Caco-2 (cell line): ENCODE measurements at regions not wholly inside any gene's neighbourhood (a gene's known extent, or its start where the extent isn't known, plus 50 kb on each side); places are given as distances from the start of the nearest gene placed in this dataset.

Source experiments
- BruUV-seq: library from RNA; stranded (reverse); fragments of 400-500 nt; replicated peaks from 2 replicates; lab custom pipeline; 2021; lab: Mats Ljungman, UMichigan
- CTCF ChIA-PET: fragments of 300-600 bp; sonication (Branson Sonifier 250); formaldehyde crosslinking; loops from one replicate; lab custom pipeline; 2022; ENCODE audit warnings: antibody characterized with exemption; lab: Charles Lee
- POLR2A ChIA-PET: fragments of 300-600 bp; sonication (Branson Sonifier 250); formaldehyde crosslinking; loops from one replicate; lab custom pipeline; 2022; ENCODE audit warnings: antibody characterized with exemption; lab: Charles Lee
- DNase-seq, 2 experiments: peaks; one replicate each; pipeline versions ENCODE4 v3.0.0 to v3.0.0-alpha.2; 2020 to 2022
- H3K27me3 ChIP-seq: replicated peaks from 2 replicates; pipeline ENCODE4 v1.6.0; 2011; ENCODE audit warnings: low read length; ENCODE audit not compliant: control insufficient read depth, insufficient read depth
- H3K36me3 ChIP-seq: 2 replicates; pipeline ENCODE4 v1.5.1; 2011; ENCODE audit warnings: low read length; ENCODE audit not compliant: control insufficient read depth, insufficient read depth
- H3K4me1 ChIP-seq: fragments of 250-450 bp; sonication (Bioruptor Pico); 2 replicates; pipeline ENCODE4 v1.5.1; 2020; ENCODE audit warnings: mild to moderate bottlenecking
- H3K4me3 ChIP-seq: 2 replicates; pipeline ENCODE4 v1.5.1; 2011; ENCODE audit warnings: low read depth, mild to moderate bottlenecking, control low read depth, low read length
- H3K9me3 ChIP-seq: fragments of 250-450 bp; sonication (Bioruptor Pico); 2 replicates; pipeline ENCODE4 v1.5.1; 2020; ENCODE audit warnings: mild to moderate bottlenecking, moderate library complexity
- H3K27ac Mint-ChIP-seq: one replicate; pipeline ENCODE4 v1.8.0; 2022; ENCODE audit warnings: mixed read lengths; ENCODE audit not compliant: unreplicated experiment
- H3K27me3 Mint-ChIP-seq: one replicate; pipeline ENCODE4 v1.8.0; 2022; ENCODE audit warnings: mixed read lengths; ENCODE audit not compliant: insufficient read depth, unreplicated experiment
- H3K36me3 Mint-ChIP-seq: one replicate; pipeline ENCODE4 v1.8.0; 2022; ENCODE audit warnings: mild to moderate bottlenecking, mixed read lengths; ENCODE audit not compliant: insufficient read depth, unreplicated experiment
- H3K4me1 Mint-ChIP-seq: one replicate; pipeline ENCODE4 v1.8.0; 2022; ENCODE audit warnings: low read depth, mixed read lengths; ENCODE audit not compliant: unreplicated experiment
- H3K4me3 Mint-ChIP-seq: one replicate; pipeline ENCODE4 v1.8.0; 2022; ENCODE audit warnings: mild to moderate bottlenecking, moderate library complexity, mixed read lengths; ENCODE audit not compliant: unreplicated experiment
- H3K9me3 Mint-ChIP-seq: one replicate; pipeline ENCODE4 v1.8.0; 2022; ENCODE audit warnings: mixed read lengths; ENCODE audit not compliant: unreplicated experiment
- intact Hi-C: fragments of 100-400 bp; cut with micrococcal nuclease; formaldehyde crosslinking; loops from one replicate; pipeline ENCODE4 v1.10.0; 2022; ENCODE audit not compliant: unreplicated experiment
- TF ChIP-seq, protein P1 (sequence below), 2 experiments: fragments of 200-600 bp in 1 of 2; IDR thresholded peaks; 1 replicate in 1 of 2; 2 replicates in 1 of 2; pipeline versions ENCODE4 v1.5.1 to v1.8.0; 2011 to 2022; ENCODE audit warnings: antibody characterized with exemption in 1 of 2, control low read depth in 1 of 2, inconsistent platforms in 1 of 2, low read depth in 1 of 2, low read length in 1 of 2, mild to moderate bottlenecking in 1 of 2, moderate library complexity in 1 of 2; ENCODE audit not compliant: insufficient read depth in 1 of 2, severe bottlenecking in 1 of 2, unreplicated experiment in 1 of 2

DNA sequence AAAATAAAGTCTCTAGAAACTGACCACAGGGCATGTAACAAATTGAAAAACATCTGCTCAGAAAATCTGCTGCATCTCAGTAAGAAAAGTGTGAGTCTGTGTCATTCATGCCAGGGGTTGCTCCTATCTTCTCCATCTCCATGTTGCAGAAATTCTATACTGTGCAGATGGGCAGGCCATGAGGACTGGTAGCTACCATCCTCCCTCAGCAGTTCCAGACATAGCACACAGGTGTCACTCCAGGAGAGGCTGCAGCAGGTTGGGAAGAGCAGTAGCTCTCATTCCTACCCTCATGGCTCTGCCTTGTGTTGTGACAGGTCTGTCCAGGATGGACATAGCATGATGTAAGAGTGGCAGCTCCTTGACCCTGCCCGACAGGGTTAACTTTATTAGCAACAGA lies 173.4 kb downstream of the NDUFS4 start:
- no peaks in the 10 kb centered on the region for H3K27me3 Mint-ChIP-seq
- no peaks in the 10 kb centered on the region for H3K4me1 Mint-ChIP-seq
- POLR2A ChIA-PET, result no interaction called here
- H3K4me3 ChIP-seq, result no peak overlapping the region
- TF ChIP-seq, protein P1, sequence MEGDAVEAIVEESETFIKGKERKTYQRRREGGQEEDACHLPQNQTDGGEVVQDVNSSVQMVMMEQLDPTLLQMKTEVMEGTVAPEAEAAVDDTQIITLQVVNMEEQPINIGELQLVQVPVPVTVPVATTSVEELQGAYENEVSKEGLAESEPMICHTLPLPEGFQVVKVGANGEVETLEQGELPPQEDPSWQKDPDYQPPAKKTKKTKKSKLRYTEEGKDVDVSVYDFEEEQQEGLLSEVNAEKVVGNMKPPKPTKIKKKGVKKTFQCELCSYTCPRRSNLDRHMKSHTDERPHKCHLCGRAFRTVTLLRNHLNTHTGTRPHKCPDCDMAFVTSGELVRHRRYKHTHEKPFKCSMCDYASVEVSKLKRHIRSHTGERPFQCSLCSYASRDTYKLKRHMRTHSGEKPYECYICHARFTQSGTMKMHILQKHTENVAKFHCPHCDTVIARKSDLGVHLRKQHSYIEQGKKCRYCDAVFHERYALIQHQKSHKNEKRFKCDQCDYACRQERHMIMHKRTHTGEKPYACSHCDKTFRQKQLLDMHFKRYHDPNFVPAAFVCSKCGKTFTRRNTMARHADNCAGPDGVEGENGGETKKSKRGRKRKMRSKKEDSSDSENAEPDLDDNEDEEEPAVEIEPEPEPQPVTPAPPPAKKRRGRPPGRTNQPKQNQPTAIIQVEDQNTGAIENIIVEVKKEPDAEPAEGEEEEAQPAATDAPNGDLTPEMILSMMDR (IDR thresholded peaks at IDR 0.05; ENCODE audit: insufficient read depth in 1 of 2, low read depth in 1 of 2, low read length in 1 of 2, severe bottlenecking in 1 of 2, unreplicated experiment in 1 of 2), result peak; percentile 41 to 62
- DNase-seq, result peak in 1 of 2 experiments; percentile 35
- no peaks in the 10 kb centered on the region for H3K4me1 ChIP-seq
- H3K27ac Mint-ChIP-seq, result no peak overlapping the region
- no peaks in the 10 kb centered on the region for H3K9me3 Mint-ChIP-seq
- no peak overlapping the region for H3K4me3 Mint-ChIP-seq
- BruUV-seq, result no TSS peak
- intact Hi-C loops, result loop anchor here (2.0 to 10.0 kb wide), 3 partner anchors 137 to 331 kb away; no protein-coding TSS in a partner anchor
- no peaks in the 10 kb centered on the region for H3K27me3 ChIP-seq
- no peaks in the 10 kb centered on the region for H3K36me3 ChIP-seq
- no peaks in the 10 kb centered on the region for H3K9me3 ChIP-seq
- H3K36me3 Mint-ChIP-seq, result no peaks in the 10 kb centered on the region
- CTCF ChIA-PET, result interaction anchor here (1.1 kb wide), 2 partner anchors 33 to 256 kb away, joined by 3 to 4 read pairs; no protein-coding TSS in a partner anchor

DNA sequence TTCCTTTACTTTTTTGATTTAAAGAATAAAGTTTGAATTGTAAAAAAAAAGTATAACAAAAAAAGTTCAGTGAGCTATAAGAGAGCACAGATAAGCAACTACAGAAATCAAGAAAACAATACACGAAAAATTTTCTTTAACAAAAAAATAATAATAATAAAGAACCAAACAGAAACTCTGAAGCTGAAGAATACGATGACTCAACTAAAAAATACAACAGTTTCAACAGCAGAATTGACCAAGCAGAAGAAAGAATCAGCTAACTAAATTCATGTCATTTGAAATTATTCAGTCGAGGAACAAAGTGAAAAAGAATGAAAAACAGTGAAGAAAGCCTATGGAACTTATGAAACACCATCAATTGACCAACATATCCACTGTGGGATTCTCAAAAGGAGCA lies 177.7 kb downstream of the NDUFS4 start:
- POLR2A ChIA-PET, result no interaction called here
- no peak for DNase-seq
- Mint-ChIP-seq H3K27ac (no peak overlapping the region), H3K9me3 (peaks cover 13% of the 10 kb centered on the region), H3K4me3 (no peak overlapping the region), H3K27me3 (peaks cover 2% of the 10 kb centered on the region), H3K36me3 (no peaks in the 10 kb centered on the region), H3K4me1 (no peaks in the 10 kb centered on the region)
- Histone ChIP-seq H3K4me1 (no peaks in the 10 kb centered on the region), H3K9me3 (no peaks in the 10 kb centered on the region), H3K4me3 (no peak overlapping the region), H3K27me3 (no peaks in the 10 kb centered on the region), H3K36me3 (no peaks in the 10 kb centered on the region)
- BruUV-seq, result no TSS peak
- intact Hi-C loops, result loop anchor here (10.0 kb wide), 1 partner anchor 327 kb away; no protein-coding TSS in a partner anchor
- TF ChIP-seq, protein P1 (IDR thresholded peaks at IDR 0.05; ENCODE audit: insufficient read depth in 1 of 2, low read depth in 1 of 2, low read length in 1 of 2, severe bottlenecking in 1 of 2, unreplicated experiment in 1 of 2), result no peak
- CTCF ChIA-PET, result no interaction called here

DNA sequence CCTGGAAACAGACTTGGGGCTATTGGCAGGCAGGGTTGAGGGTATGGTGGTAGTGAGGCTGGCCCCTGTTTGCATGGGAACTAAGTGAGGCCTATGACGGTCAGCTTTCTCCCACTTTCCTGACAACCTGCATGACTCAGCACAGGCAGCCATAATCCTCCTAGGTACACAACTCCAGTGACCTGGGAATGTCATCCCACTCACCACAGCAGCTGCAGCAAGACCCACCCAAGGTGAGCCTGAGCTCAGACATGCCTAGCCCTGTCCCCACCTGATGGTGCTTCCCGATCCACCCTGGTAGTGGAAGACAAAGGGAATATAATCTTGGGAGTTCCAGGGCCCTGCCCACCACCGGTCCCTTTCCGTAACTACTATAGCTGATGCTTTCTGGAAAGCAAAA lies 178.7 kb downstream of the NDUFS4 start:
- ChIA-PET CTCF (no interaction called here), POLR2A (no interaction called here)
- Mint-ChIP-seq H3K27ac (no peak overlapping the region), H3K36me3 (no peaks in the 10 kb centered on the region), H3K4me3 (no peak overlapping the region), H3K4me1 (no peaks in the 10 kb centered on the region), H3K27me3 (peaks cover 2% of the 10 kb centered on the region), H3K9me3 (peaks cover 13% of the 10 kb centered on the region)
- no peak for DNase-seq
- Histone ChIP-seq H3K4me1 (no peaks in the 10 kb centered on the region), H3K27me3 (no peaks in the 10 kb centered on the region), H3K4me3 (no peak overlapping the region), H3K9me3 (no peaks in the 10 kb centered on the region), H3K36me3 (no peaks in the 10 kb centered on the region)
- TF ChIP-seq, protein P1 (IDR thresholded peaks at IDR 0.05; ENCODE audit: insufficient read depth in 1 of 2, low read depth in 1 of 2, low read length in 1 of 2, severe bottlenecking in 1 of 2, unreplicated experiment in 1 of 2), result no peak
- BruUV-seq, result no TSS peak
- intact Hi-C loops, result loop anchor here (10.0 kb wide), 1 partner anchor 326 kb away; no protein-coding TSS in a partner anchor
